ENCODE measurements at regions not wholly inside any gene's neighbourhood (a gene's known extent, or its start where the extent isn't known, plus 50 kb on each side); places are given as distances from the start of the nearest gene placed in this dataset.

- TF ChIP-seq, protein P1, sequence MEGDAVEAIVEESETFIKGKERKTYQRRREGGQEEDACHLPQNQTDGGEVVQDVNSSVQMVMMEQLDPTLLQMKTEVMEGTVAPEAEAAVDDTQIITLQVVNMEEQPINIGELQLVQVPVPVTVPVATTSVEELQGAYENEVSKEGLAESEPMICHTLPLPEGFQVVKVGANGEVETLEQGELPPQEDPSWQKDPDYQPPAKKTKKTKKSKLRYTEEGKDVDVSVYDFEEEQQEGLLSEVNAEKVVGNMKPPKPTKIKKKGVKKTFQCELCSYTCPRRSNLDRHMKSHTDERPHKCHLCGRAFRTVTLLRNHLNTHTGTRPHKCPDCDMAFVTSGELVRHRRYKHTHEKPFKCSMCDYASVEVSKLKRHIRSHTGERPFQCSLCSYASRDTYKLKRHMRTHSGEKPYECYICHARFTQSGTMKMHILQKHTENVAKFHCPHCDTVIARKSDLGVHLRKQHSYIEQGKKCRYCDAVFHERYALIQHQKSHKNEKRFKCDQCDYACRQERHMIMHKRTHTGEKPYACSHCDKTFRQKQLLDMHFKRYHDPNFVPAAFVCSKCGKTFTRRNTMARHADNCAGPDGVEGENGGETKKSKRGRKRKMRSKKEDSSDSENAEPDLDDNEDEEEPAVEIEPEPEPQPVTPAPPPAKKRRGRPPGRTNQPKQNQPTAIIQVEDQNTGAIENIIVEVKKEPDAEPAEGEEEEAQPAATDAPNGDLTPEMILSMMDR (IDR thresholded peaks at IDR 0.05; ENCODE audit: low read depth, low read length) = no peak
- H3K4me3 ChIP-seq (replicated peaks in 1 of 2; ENCODE audit: low read depth in 2 of 2, low read length in 2 of 2) = no peak overlapping the region
- DNase-seq (ENCODE audit: low read depth in 2 of 2) = no peak
These were observed 332.1 kb upstream of the DYNLRB2 start for GRCh38 chr16:80208743-80209142.

DNA sequence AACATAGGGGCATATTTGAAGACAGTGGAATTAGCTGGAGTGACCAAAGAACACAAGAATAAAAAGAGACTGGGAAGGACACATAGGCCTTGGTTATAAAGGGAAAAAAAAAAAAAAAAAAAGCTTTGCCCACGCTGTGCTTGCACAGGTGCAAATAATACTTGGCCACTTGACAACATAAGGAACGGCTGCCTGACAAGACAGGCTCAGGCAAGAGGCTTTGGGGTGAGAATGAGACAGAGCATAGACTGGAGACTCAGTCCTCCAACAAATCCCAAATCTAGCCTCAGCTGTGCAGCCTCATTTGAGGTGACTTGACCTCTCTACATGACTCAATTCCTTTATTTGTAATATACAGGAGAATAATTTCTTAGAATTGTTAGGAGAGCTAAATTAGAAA, 332.8 kb upstream of the DYNLRB2 start:
- TF ChIP-seq, protein P1 (IDR thresholded peaks at IDR 0.05; ENCODE audit: low read depth, low read length) = no peak
- no peak overlapping the region for H3K4me3 ChIP-seq (replicated peaks in 1 of 2; ENCODE audit: low read depth in 2 of 2, low read length in 2 of 2)
- DNase-seq (ENCODE audit: low read depth in 2 of 2) = no peak

- TF ChIP-seq, protein P1 (IDR thresholded peaks at IDR 0.05; ENCODE audit: low read depth, low read length) = no peak
These were observed 337.0 kb upstream of the DYNLRB2 start for GRCh38 chr16:80203821-80204220.

DNA sequence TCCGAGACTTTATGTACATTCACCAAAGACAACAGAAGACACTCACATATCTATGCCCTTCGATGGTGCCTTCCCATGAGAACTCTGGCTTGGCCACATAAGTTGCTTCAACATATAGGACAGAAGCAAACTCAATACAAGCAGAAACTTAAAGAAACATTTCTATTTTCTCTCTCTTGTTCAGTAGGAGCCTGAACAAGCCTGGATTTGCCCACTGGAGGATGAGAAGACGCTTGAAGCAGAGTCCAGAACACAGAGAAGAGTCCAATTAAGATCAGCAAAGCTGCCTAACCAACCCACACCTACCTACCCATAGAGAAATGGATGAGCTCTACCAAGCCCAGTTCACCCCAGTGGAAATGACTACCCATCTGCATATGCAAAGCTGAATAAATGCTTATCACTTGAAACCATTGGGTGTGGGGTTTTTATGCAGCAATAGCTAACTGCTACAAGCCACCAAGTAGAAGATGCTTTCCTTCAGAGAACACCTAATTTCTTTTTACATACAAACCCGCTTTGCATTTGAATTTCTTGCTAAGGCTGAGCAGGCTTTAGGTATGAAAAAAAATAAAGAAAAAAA, 337.9 kb upstream of the DYNLRB2 start:
- TF ChIP-seq, protein P1 (IDR thresholded peaks at IDR 0.05; ENCODE audit: low read depth, low read length) = no peak
- no peak for DNase-seq (ENCODE audit: low read depth in 2 of 2)

More at GRCh38 chr16:80203821-80204220, 337.0 kb upstream of the DYNLRB2 start:
- no peak for DNase-seq (ENCODE audit: low read depth in 2 of 2)
- no peak overlapping the region for H3K4me3 ChIP-seq (replicated peaks in 1 of 2; ENCODE audit: low read depth in 2 of 2, low read length in 2 of 2)

DNA sequence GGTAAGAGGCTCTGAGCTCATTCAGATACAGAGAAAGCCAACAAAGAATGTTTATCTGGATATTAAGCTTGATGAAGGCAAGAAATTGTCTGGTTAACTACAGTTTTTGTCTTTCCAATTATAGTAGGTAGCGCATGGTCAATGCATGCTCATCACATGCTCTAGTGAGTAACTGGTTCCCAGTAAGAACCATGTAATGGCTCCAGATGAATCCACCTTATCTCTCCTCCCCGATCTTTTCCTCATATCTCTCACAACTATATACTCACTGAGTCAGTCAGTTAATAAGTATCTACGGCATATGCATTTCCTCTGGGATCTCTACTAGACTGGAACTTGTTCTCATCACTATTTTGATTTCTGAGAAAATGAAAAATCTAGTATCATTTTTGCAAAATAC, 340.7 kb upstream of the DYNLRB2 start:
- H3K4me3 ChIP-seq (replicated peaks in 1 of 2; ENCODE audit: low read depth in 2 of 2, low read length in 2 of 2) = no peak overlapping the region
- DNase-seq (ENCODE audit: low read depth in 2 of 2) = peak in 1 of 2 donors; percentile 25
- TF ChIP-seq, protein P1 (IDR thresholded peaks at IDR 0.05; ENCODE audit: low read depth, low read length) = no peak

More for the DNA sequence above, 337.9 kb upstream of the DYNLRB2 start:
- H3K4me3 ChIP-seq (replicated peaks in 1 of 2; ENCODE audit: low read depth in 2 of 2, low read length in 2 of 2) = no peak overlapping the region

DNA sequence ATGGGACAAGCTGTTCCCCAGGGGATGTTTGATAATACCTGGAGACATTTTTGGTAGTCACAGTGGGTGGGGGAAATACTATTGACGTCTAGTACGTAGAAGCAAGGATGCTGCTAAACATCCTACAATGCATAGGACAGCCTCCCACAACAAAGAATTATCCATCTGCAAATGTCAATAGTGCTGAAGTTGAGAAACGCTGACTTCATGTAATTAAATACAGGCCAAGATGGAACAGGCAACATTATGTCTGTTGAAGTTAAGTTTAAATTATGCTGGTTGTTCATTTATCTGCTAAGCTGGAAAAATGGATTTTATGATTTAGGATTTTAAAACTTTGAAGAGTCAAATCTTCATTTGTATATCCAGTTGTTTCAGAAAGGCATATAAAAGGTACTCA, 341.2 kb upstream of the DYNLRB2 start:
- TF ChIP-seq, protein P1 (IDR thresholded peaks at IDR 0.05; ENCODE audit: low read depth, low read length) = no peak
- no peak for DNase-seq (ENCODE audit: low read depth in 2 of 2)
- no peak overlapping the region for H3K4me3 ChIP-seq (replicated peaks in 1 of 2; ENCODE audit: low read depth in 2 of 2, low read length in 2 of 2)
